ENCODE measurements at regions not wholly inside any gene's neighbourhood (a gene's known extent, or its start where the extent isn't known, plus 50 kb on each side); places are given as distances from the start of the nearest gene placed in this dataset.
"Not testable (repeated sequence)": the region's sequence is repeated elsewhere in the genome, so short reads cannot be mapped to it uniquely, and the experiment has no call there.

DNA sequence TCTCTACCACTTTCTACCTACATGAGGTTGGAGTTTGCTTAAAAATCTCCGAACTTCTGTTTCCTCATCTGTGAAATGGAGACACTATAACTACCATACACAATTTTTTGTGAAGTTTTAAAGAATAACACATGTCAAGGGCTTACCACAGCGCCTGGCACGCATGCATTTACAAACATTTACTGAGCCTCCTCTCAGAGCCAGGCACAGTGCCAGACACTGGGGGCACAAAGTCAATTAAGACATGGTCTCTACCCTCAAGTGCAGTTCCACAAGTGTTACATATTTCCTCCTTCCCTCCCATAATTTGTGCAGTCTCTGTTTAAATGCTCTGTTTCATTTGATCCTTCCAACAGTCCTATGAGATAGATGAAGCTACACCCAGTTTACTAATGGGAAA, 356.4 kb upstream of the ESRRG start:
- peak; percentile 19 for DNase-seq

DNA sequence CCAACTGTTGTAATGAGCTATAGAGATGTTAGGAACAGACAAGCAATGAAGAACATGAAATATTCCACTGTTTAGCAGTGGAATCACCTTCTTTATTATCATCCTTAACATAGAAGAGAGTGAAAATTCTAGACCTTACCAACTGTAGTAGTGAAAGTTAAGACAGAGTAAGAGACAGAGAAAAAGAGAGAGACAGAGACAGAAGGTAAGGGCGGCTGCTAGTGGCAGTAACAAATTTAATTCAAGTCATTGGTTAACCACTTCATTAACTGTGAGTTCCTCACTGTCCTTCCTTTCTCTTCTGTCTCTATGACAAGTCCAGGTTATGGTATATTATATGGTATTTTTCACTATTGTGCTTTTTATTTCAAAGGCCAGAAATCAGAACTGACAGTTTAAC, 355.7 kb upstream of the ESRRG start:
- no peak for DNase-seq

GRCh38 chr1:217078078-217078690, 355.0 kb upstream of the ESRRG start:
- no peak for DNase-seq

DNA sequence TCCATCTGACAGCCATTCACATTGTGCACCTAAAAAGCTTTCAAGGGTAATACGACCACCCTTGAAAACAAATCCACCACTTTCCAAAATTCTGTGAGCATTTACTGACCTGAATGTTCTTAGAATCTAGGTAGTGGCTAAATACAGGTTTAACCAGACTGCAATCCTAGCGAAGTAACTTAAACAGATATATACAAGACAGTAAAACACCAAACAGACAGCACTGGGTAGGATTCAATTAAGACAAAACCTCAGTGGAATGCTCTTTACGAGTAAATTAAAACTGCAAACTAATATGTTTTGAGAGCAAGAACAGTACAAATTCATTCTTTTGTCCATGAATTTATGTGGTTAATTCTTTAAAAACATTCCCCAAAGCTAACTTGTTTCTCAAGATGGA, 354.2 kb upstream of the ESRRG start:
- DNase-seq: no peak

DNA sequence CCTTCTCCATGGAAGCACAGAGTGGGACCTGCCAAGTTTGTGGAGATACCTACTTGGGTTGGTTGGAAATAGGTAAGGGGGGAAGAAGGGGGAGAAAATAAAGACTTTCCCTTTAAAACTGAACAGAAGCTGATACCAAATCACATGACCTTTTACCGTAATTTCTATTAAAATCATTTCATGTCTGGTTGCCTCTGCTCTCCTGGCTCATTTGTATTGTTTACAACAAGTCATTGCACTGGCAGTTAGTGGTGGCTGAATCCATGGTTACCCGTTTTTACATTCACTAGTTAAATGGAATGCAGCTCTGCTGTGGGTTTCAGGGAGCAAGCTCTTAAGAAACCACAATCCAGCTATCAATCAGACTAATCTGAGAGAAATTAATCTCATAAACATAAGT, 353.7 kb upstream of the ESRRG start:
- no peak for DNase-seq

DNA sequence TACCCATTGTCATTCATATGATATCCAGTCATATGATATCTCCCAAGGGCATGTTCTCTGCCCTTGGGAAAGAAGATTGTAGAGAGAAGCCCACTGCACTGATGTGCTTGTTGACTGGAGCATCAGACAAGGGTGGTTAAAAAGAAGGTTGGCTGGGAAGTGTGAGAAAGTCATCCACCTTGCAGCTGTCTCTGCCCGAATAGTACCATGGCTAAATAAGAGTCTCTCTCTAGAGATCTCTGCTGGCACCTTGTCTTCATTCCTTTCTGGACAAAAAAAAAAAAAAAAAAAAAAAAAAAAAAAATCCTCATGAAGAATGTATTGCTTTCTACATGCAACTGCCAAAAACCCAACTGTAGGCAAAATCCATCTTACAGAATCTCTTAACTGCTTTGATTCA, 349.7 kb upstream of the ESRRG start:
- no peak for DNase-seq

DNA sequence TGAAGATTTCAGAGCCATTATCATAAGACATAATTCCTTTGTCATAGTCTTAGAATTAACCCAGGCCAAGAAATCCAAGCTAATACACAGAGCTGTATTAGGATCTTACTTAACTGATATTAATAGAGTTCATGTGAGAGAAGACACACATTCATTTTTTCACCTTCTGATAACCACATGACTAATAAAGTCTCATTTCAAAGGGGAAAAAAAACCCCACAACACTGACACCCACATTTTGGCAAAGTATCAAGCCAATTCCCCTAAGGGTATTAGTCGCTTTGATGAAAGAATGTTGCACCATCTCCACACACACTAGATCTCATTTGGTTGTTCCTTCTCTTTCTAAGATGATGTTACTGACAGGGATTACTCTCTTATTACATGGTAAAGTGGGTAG, 344.4 kb upstream of the ESRRG start:
- DNase-seq: no peak

- DNase-seq: no peak
These were observed 343.6 kb upstream of the ESRRG start for GRCh38 chr1:217066794-217067193.

GRCh38 chr1:217063172-217063908, 340.1 kb upstream of the ESRRG start:
- no peak for DNase-seq

DNA sequence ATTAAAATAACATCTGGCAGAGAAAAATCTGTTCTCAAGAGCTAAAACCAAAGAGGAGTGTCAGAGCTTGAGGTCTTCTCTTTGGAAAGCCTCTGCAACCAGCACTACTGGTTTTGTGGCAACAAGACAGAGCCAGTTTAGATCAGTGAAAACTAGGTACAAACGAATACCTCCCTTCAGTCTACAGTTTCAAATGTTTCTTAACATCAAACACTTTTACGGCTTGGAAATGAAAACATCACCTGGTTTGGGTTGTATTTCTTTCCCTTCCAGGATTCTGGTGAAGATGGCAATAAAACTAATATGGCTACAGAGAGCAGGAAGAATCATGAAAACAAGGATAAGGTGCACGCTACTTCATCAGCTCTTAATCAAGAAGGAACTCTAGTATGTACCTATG, 339.4 kb upstream of the ESRRG start:
- no peak for DNase-seq

DNA sequence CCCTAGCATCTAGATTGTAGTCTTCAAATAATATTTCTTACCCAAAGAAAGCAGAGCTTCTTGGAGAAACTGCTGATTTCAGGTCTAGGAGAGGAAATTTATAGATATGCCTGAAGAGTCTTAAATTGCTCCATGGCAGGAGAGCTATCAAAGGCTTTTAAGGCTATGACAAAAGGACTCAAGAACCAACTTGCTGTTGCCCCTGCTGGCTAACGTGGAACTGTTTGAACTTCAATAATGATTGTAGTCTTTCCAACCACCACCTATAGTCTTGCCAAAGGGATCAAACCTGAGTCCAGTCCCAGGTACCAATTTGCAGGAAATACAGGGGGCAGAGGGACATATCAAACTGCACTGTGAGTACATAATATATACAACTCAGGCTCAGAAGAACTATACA, 336.2 kb upstream of the ESRRG start:
- no peak for DNase-seq

GRCh38 chr1:217053676-217054075, 330.4 kb upstream of the ESRRG start:
- DNase-seq: no peak

DNA sequence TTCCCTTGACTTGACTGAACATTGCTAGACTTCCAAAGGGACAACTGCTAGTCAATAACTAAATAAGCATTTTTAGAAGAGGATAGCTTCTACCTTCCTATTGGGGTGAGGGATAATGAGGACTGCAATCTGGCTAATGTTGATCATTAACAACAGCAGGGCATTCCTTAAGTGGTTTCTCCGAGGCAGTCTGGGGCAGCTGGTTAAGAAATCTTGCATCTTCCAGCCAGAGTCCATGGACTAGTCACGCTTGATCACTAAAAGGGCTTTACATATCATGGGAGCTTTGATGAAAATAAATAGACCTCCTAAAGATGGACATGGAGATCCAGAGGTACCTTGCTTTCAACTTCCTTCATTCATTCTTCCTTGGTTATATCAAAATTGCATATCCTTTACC, 329.4 kb upstream of the ESRRG start:
- DNase-seq: no peak

GRCh38 chr1:217052196-217052595, 329.0 kb upstream of the ESRRG start:
- no peak for DNase-seq

GRCh38 chr1:217049721-217050120, 326.5 kb upstream of the ESRRG start:
- no peak for DNase-seq

- DNase-seq: no peak
These were observed 325.9 kb upstream of the ESRRG start for GRCh38 chr1:217049081-217049480.

- DNase-seq: no peak
These were observed 325.0 kb upstream of the ESRRG start for GRCh38 chr1:217048104-217048707.

GRCh38 chr1:217040711-217041455, 317.7 kb upstream of the ESRRG start:
- DNase-seq: no peak

- no peak for DNase-seq
These were observed 316.7 kb upstream of the ESRRG start for GRCh38 chr1:217039926-217040325.

- not testable (repeated sequence) for DNase-seq
These were observed 315.9 kb upstream of the ESRRG start for GRCh38 chr1:217039139-217039538.

DNA sequence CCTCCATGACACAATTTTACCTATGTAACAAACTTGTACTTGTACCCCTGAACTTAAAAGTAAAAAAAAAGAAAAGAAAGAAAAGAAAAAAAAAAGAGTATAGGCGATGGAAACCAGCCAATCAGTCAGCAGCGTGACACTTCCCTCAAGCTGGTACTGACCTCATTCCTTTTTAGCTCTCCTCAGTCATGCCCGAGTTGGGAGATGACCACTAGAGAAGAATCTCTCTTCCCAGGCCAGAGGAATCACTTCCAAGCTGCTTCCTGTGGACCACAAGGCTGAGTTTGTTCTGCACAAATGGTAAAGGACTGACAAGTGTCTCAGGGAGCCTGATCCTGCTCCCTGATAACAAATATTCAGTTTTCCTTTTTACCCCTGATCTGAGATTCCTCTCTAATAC, 313.5 kb upstream of the ESRRG start:
- no peak for DNase-seq

GRCh38 chr1:217032715-217033367, 309.6 kb upstream of the ESRRG start:
- no peak for DNase-seq

Data from NCI-H1105 treated with DMSO at 0.1 percent for 48 hours (cell line).